ENCODE measurements at regions not wholly inside any gene's neighbourhood (a gene's known extent, or its start where the extent isn't known, plus 50 kb on each side); places are given as distances from the start of the nearest gene placed in this dataset.

- TF ChIP-seq RAD21 (IDR thresholded peaks at IDR 0.05; ENCODE audit: low read depth) (no peak), SRF (IDR thresholded peaks at IDR 0.05; ENCODE audit: low read depth) (no peak), ZNF274 (IDR thresholded peaks at IDR 0.05; ENCODE audit: low read depth, low read length) (no peak), YY1 (IDR thresholded peaks at IDR 0.05; ENCODE audit: extremely low read depth, insufficient replicate concordance, low read depth, low read length) (no peak), POLR2AphosphoS5 (IDR thresholded peaks at IDR 0.05; ENCODE audit: low read depth, low read length) (no peak)
- TF ChIP-seq, protein P1, sequence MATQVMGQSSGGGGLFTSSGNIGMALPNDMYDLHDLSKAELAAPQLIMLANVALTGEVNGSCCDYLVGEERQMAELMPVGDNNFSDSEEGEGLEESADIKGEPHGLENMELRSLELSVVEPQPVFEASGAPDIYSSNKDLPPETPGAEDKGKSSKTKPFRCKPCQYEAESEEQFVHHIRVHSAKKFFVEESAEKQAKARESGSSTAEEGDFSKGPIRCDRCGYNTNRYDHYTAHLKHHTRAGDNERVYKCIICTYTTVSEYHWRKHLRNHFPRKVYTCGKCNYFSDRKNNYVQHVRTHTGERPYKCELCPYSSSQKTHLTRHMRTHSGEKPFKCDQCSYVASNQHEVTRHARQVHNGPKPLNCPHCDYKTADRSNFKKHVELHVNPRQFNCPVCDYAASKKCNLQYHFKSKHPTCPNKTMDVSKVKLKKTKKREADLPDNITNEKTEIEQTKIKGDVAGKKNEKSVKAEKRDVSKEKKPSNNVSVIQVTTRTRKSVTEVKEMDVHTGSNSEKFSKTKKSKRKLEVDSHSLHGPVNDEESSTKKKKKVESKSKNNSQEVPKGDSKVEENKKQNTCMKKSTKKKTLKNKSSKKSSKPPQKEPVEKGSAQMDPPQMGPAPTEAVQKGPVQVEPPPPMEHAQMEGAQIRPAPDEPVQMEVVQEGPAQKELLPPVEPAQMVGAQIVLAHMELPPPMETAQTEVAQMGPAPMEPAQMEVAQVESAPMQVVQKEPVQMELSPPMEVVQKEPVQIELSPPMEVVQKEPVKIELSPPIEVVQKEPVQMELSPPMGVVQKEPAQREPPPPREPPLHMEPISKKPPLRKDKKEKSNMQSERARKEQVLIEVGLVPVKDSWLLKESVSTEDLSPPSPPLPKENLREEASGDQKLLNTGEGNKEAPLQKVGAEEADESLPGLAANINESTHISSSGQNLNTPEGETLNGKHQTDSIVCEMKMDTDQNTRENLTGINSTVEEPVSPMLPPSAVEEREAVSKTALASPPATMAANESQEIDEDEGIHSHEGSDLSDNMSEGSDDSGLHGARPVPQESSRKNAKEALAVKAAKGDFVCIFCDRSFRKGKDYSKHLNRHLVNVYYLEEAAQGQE (IDR thresholded peaks at IDR 0.05; ENCODE audit: low read depth) = no peak
Measured at GRCh38 chr4:124806403-124806802, 93.9 kb upstream of the ANKRD50 start (continued).

DNA sequence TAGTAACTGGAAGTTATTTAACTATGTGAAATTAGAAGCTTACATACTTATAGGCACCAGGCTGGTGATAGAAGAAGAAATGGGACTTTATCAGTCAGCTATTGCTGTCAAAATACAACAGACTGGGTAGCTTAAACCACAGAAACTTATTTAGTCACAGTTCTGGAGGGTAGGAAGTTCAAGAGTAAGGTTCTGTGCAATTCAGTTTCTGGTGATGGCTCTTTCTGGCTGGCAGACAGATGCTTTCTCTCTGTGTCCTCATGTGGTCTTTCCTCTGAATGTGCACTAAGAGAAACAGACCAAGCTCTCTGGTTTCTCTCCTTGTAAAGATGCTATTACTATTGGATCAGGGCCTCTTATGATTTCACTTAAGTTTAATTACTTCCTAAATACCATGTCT, 92.1 kb upstream of the ANKRD50 start:
- Histone ChIP-seq H3K79me2 (ENCODE audit: insufficient read depth, low read length) (no peaks in the 10 kb centered on the region), H3K9me3 (ENCODE audit: control insufficient read depth in 1 of 2, insufficient read depth in 1 of 2, low read depth in 1 of 2, low read length in 2 of 2) (no peaks in the 10 kb centered on the region), H2AFZ (ENCODE audit: low read depth, low read length, poor library complexity, severe bottlenecking) (no peak overlapping the region), H3K27ac (ENCODE audit: low read depth, low read length) (no peak overlapping the region), H4K20me1 (ENCODE audit: insufficient read depth) (no peaks in the 10 kb centered on the region), H3K36me3 (ENCODE audit: control insufficient read depth in 1 of 2, insufficient read depth in 2 of 2, low read length in 2 of 2) (no peaks in the 10 kb centered on the region), H3K9ac (ENCODE audit: low read length) (no peak overlapping the region), H3K27me3 (ENCODE audit: insufficient read depth, low read length) (no peaks in the 10 kb centered on the region), H3K9me2 (ENCODE audit: insufficient read depth) (0 out of 2 replicates have a peak, but pooled peaks cover 3% of the 10 kb centered on the region), H3K4me3 (replicated peaks in 1 of 2; ENCODE audit: low read depth in 1 of 2, low read length in 2 of 2) (no peak overlapping the region), H3K4me2 (ENCODE audit: low read length) (no peak overlapping the region), H3K4me1 (ENCODE audit: control insufficient read depth in 1 of 2, insufficient read depth in 2 of 2, low read length in 2 of 2) (no peaks in the 10 kb centered on the region)
- RAD21 ChIA-PET (ENCODE audit: low non-redundant PET in 1 of 2, low total read pairs in 2 of 2, uncharacterized antibody in 2 of 2, unreplicated experiment in 2 of 2) = no interaction called here
- POLR2A ChIA-PET = no interaction called here
- TF ChIP-seq RAD21 (IDR thresholded peaks at IDR 0.05; ENCODE audit: low read depth) (no peak), POLR2AphosphoS5 (IDR thresholded peaks at IDR 0.05; ENCODE audit: low read depth, low read length) (no peak), ZNF274 (IDR thresholded peaks at IDR 0.05; ENCODE audit: low read depth, low read length) (no peak), JUND (IDR thresholded peaks at IDR 0.05) (no peak), ZFX (IDR thresholded peaks at IDR 0.05) (no peak), SP1 (IDR thresholded peaks at IDR 0.05; ENCODE audit: low read depth) (no peak), YY1 (IDR thresholded peaks at IDR 0.05; ENCODE audit: extremely low read depth, insufficient replicate concordance, low read depth, low read length) (no peak)
- TF ChIP-seq, protein P2, sequence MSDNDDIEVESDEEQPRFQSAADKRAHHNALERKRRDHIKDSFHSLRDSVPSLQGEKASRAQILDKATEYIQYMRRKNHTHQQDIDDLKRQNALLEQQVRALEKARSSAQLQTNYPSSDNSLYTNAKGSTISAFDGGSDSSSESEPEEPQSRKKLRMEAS (IDR thresholded peaks at IDR 0.05) = no peak
- TF ChIP-seq, protein P3, sequence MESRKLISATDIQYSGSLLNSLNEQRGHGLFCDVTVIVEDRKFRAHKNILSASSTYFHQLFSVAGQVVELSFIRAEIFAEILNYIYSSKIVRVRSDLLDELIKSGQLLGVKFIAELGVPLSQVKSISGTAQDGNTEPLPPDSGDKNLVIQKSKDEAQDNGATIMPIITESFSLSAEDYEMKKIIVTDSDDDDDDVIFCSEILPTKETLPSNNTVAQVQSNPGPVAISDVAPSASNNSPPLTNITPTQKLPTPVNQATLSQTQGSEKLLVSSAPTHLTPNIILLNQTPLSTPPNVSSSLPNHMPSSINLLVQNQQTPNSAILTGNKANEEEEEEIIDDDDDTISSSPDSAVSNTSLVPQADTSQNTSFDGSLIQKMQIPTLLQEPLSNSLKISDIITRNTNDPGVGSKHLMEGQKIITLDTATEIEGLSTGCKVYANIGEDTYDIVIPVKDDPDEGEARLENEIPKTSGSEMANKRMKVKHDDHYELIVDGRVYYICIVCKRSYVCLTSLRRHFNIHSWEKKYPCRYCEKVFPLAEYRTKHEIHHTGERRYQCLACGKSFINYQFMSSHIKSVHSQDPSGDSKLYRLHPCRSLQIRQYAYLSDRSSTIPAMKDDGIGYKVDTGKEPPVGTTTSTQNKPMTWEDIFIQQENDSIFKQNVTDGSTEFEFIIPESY (IDR thresholded peaks at IDR 0.05; ENCODE audit: extremely low read depth, insufficient replicate concordance, low read length) = no peak
- TF ChIP-seq, protein P4, sequence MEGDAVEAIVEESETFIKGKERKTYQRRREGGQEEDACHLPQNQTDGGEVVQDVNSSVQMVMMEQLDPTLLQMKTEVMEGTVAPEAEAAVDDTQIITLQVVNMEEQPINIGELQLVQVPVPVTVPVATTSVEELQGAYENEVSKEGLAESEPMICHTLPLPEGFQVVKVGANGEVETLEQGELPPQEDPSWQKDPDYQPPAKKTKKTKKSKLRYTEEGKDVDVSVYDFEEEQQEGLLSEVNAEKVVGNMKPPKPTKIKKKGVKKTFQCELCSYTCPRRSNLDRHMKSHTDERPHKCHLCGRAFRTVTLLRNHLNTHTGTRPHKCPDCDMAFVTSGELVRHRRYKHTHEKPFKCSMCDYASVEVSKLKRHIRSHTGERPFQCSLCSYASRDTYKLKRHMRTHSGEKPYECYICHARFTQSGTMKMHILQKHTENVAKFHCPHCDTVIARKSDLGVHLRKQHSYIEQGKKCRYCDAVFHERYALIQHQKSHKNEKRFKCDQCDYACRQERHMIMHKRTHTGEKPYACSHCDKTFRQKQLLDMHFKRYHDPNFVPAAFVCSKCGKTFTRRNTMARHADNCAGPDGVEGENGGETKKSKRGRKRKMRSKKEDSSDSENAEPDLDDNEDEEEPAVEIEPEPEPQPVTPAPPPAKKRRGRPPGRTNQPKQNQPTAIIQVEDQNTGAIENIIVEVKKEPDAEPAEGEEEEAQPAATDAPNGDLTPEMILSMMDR (IDR thresholded peaks at IDR 0.05 in 2 of 3, conservative IDR thresholded peaks at IDR 0.05 in 1 of 3; ENCODE audit: borderline replicate concordance in 1 of 3, insufficient read depth in 1 of 3, low read depth in 2 of 3, low read length in 2 of 3) = no peak
- DNase-seq (ENCODE audit: low read depth, low spot score) (no peak), ATAC-seq (no peak)
- intact Hi-C loops (cut with micrococcal nuclease) = no loop called here
- BruUV-seq (replicated peaks) = no TSS peak
- CTCF ChIA-PET = no interaction called here

All from HCT116 (cell line).